ENCODE measurements at regions not wholly inside any gene's neighbourhood (a gene's known extent, or its start where the extent isn't known, plus 50 kb on each side); places are given as distances from the start of the nearest gene placed in this dataset.
"Not testable (repeated sequence)": the region's sequence is repeated elsewhere in the genome, so short reads cannot be mapped to it uniquely, and the experiment has no call there.

DNA sequence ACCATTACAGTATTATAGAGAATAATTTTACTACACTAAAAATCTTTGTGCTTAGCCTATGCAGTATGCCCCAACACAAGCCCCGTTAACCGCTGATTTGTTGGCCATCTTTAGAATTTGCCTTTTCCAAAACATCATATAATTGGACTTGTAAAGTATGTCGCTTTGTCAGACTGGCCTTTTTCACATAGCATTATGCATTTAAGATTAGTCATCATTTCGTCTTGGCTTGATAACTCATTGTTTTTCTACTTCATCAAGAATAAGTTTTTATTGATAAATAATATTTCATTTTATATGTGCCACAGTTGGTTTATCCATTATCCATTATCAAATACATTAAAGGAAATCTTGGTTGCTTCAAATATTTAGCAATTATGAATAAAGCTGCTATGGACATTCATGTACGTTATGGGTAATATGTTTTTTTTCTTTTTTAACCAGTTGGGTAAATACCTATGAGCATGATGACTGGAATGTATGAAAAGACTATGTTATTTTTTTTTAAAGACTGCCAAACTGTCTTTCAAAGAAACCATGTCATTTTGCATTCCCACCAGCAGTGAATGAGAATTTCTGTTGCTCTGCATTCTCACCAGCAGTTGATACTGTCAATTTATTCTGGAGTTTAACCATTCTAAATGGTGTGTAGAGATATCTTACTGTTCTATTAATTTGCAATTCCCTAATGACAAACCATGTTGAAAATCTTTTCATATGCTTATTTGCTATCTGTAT lies 273.1 kb upstream of the KCND2 start:
- no peak for DNase-seq (ENCODE audit: low spot score)

DNA sequence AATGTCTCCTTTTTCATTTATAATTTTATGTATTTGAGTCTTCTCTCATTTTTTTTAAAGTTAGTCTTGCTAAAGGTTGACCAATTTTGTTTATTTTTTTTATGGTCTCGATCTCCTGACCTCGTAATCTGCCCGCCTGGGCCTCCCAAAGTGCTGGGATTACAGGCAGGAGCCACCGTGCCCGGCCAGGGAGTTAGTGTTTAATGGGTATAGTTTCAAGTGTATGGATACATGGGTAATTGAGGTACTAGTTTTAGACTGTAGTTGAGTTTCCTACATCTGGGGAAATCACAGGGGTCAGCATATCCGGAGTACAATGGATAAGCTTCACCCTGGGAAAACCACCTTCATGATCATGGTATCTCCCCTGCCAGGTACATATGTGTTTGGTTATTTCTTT lies 267.3 kb upstream of the KCND2 start:
- DNase-seq (ENCODE audit: low spot score) = no peak

DNA sequence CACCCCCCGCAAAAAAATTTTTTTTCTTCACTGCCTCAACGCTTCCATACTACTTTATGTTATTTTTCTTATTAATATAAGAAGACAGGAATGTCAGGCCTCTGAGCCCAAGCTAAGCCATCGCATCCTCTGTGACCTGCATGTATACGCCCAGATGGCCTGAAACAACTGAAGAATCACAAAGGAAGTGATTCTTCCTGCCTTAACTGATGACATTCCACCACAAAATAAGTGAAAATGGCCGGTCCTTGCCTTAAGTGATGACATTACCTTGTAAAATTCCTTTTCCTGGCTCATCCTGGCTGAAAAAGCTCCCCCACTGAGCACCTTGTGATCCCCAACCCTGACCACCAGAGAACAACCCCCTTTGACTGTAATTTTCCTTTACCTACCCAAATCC lies 258.7 kb upstream of the KCND2 start:
- not testable (repeated sequence) for DNase-seq (ENCODE audit: low spot score)

DNA sequence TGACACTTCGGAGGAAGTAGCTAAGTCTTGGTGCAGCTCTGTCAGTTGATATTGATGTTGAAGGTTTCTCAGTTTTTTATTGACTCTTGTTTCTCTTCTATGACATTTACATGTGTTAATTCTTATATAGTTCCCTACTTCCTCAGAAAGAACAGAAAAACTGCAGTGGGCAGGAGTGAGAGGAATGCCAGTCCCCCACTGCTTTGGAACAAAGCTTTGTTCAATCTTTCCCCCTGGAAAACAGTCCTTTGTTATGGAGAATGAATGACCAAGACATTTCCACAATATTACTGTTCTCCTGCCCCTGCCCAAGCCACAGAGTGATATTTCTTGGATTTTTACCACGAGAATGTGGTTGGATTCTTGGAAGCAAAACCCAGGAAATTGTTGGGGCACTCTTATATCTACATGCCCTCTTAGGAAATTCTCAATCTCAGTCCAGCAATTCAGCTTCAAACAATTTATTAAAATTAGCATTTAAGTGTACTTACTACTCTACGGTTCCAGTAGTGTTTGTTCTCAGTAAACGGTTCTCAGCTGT lies 258.0 kb upstream of the KCND2 start:
- no peak for DNase-seq (ENCODE audit: low spot score)

DNA sequence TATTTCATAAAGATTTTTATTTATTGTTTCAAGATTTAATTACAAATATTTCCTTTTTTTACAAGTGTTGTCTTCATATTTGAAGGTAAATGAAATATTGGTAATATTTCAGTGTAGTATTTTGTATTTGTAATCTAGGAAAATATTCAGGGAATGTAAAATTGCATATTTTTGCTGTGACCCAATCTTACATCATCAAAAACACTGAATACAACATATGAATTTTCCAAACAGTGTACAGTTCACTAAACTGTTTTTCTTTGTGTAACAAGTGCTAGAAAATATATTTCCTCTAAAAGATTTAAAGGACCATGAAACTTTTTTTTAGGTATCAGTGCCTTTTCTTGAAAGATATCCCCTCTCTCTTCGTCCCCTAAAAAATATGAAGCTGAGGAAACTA lies 251.9 kb upstream of the KCND2 start:
- no peak for DNase-seq (ENCODE audit: low spot score)

GRCh38 chr7:120023494-120024167 lies 249.3 kb upstream of the KCND2 start:
- DNase-seq (ENCODE audit: low spot score) = no peak

DNA sequence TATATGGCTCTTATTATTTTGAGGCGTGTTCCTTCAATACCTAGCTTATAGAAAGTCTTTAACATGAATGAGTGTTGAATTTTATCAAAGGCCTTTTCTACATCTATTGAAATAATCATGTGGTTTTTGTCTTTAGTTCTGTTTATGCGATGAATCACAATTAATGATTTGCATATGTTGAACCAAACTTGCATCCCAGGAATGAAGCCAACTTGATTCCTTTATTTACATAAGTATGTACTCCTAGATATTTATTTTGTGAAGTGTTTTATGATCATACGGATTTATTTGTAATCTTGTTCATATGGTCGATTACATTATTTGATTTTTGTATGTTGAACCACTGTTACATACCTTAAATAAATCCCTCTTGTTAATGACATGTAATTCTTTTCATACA lies 244.3 kb upstream of the KCND2 start:
- no peak for DNase-seq (ENCODE audit: low spot score)

GRCh38 chr7:120030876-120031275 lies 242.1 kb upstream of the KCND2 start:
- DNase-seq (ENCODE audit: low spot score) = no peak

GRCh38 chr7:120033114-120033513 lies 239.9 kb upstream of the KCND2 start:
- no peak for DNase-seq (ENCODE audit: low spot score)

GRCh38 chr7:120039138-120039537 lies 233.8 kb upstream of the KCND2 start:
- no peak for DNase-seq (ENCODE audit: low spot score)

- no peak for DNase-seq (ENCODE audit: low spot score)
Measured at GRCh38 chr7:120041798-120042197, 231.2 kb upstream of the KCND2 start.

DNA sequence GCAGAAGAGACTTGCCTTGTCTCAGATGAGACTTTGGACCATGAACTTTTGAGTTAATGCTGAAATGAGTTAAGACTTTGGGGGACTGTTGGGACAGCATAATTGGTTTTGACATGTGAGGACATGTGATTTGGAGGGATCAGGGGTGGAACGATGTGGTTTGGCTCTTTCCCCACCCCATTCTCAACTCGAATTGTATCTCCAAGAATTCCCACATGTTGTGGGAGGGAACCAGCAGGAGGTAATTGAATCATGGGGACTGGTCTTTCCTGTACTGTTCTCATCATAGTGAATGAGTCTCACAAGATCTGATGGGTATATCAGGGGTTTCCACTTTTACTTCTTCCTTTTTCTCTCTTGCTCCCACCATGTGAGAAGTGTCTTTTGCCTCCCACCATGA lies 229.7 kb upstream of the KCND2 start:
- DNase-seq (ENCODE audit: low spot score) = no peak

- DNase-seq (ENCODE audit: low spot score) = peak; percentile 59
Measured at GRCh38 chr7:120052884-120053382, 220.0 kb upstream of the KCND2 start.

DNA sequence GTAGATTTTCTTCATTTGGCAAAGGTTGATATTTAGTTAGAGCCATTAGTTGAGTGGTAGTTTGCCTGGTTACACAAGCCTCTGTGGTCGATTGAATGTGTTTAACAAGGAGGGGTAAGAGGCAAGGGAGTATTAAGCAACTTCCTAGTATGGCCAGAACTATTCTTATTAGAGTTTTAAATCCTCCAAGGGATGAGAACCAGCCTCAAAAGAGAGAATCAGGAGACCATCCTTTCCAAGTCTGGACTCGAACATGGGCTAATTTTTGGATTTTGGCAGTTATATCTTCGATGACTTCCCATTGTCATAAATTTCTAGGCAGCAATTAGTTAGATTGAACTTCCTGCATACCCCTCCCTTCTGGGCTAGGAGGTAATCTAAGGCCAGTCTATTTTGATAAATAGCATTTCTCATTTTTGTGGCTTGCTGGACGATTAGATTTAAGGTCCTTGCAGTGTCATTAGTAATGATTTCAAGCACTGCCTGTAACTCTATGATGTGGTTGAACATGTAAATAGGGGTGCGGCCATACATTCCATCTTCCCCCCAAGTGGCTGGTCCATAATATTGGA lies 219.5 kb upstream of the KCND2 start:
- no peak for DNase-seq (ENCODE audit: low spot score)

DNA sequence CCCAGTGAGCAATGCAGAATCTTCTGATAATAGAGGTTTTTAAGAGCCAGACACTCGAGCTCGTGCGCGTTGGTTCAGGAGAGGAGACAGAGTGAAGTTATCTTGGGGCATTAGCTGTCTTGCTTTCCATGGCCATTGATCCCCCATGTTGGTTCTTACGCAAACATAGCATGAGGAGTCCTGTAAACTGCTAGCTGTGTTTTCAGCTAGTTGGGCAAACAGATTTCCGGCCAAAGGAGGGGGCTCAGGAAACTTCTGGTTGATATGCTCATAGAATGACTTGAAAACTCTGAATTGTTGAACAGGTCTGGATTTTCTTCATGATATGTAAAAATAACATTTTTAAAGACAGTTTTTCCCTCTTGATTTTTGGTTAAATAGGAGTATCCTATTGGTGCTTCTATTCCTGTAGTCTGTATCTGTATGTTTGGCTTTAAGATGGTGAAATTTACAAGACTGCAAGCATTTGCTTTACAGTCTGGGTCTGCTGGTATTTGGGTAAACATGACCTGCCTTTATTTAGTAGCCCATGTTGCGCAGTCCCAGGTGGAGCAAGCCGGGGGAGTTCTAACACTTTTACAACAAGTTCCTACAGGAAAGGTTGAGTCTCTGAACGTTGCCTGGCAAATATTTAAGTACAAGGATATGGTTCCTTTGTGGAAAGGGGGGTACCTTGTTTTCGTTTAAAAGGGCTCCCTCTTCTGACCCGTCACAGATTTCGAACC lies 218.4 kb upstream of the KCND2 start:
- no peak for DNase-seq (ENCODE audit: low spot score)

- no peak for DNase-seq (ENCODE audit: low spot score)
Measured at GRCh38 chr7:120055300-120055699, 217.7 kb upstream of the KCND2 start.

GRCh38 chr7:120056227-120056626 lies 216.7 kb upstream of the KCND2 start:
- DNase-seq (ENCODE audit: low spot score) = no peak

GRCh38 chr7:120059641-120060040 lies 213.3 kb upstream of the KCND2 start:
- DNase-seq (ENCODE audit: low spot score) = no peak

GRCh38 chr7:120060281-120060680 lies 212.7 kb upstream of the KCND2 start:
- no peak for DNase-seq (ENCODE audit: low spot score)

- no peak for DNase-seq (ENCODE audit: low spot score)
Measured at GRCh38 chr7:120060875-120061274, 212.1 kb upstream of the KCND2 start.

DNA sequence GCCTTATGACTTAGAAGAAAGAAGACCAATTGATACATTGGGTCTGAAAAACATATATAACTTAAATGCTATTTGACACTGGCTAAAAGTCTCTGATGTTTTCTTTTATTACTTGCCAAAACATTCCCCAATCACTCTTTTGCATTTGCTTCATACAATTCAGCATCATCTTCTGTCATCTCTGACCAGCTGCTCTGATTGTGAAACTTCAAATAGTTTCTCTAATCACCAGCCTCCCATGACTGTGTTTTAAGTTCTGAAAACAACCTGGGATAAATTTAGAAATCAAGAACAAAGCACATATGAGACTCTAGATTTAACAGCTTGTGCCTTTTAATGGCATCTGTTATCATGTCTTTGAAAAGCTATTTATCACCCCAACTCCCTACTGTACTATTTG lies 208.4 kb upstream of the KCND2 start:
- DNase-seq (ENCODE audit: low spot score) = no peak

GRCh38 chr7:120066898-120067297 lies 206.1 kb upstream of the KCND2 start:
- not testable (repeated sequence) for DNase-seq (ENCODE audit: low spot score)

Data from ureter (tissue), 1 donor.